NCI-H1436 treated with DMSO at 0.1 percent for 48 hours (cell line): ENCODE measurements at regions not wholly inside any gene's neighbourhood (a gene's known extent, or its start where the extent isn't known, plus 50 kb on each side); places are given as distances from the start of the nearest gene placed in this dataset.
"Not testable (repeated sequence)": the region's sequence is repeated elsewhere in the genome, so short reads cannot be mapped to it uniquely, and the experiment has no call there.

Experiments
- DNase-seq: peaks from one replicate; lab custom pipeline; 2025; lab: John Stamatoyannopoulos, UW

DNA sequence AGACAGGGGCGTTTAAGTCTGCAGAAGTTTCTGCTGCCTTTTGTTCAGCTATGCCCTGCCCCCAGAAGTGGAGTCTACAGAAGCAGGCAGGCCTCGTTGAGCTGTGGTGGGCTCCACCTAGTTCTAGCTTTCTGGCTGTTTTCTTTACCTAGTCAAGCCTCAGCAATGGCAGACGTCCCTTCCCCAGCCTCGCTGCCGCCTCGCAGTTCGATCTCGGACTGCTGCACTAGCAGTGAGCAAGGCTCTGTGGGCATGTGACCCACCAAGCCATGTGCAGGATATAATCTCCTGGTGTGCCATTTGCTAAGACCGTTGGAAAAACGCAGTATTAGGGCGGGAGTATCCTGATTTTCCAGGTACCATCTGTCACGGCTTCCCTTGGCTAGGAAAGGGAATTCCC, 742.7 kb upstream of the NRXN1 start:
- not testable (repeated sequence) for DNase-seq

DNA sequence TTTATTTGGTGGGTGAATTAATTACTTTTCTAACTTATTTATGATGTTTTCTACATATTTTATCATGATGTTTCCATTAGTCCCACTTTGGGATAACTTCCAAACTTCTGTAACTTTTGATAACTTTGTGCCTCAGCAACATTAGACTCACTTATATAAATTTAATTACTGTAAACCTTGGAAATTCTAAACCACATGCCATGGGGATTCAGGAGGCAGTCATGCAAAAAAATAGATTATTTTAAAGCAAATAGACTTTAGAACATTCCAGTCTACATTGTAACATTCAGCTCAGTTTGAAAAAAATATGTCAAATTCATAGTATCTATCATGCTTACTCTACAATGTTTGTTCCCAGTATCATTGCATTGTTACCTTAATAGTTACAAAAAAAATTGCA, 728.5 kb upstream of the NRXN1 start:
- no peak for DNase-seq

GRCh38 chr2:51758081-51758480, 726.1 kb upstream of the NRXN1 start:
- no peak for DNase-seq

GRCh38 chr2:51734115-51734514, 702.2 kb upstream of the NRXN1 start:
- DNase-seq = no peak

GRCh38 chr2:51723691-51724090, 691.8 kb upstream of the NRXN1 start:
- no peak for DNase-seq

GRCh38 chr2:51722311-51722710, 690.4 kb upstream of the NRXN1 start:
- no peak for DNase-seq

GRCh38 chr2:51720826-51721225, 688.9 kb upstream of the NRXN1 start:
- no peak for DNase-seq

- DNase-seq = no peak
These were observed 686.9 kb upstream of the NRXN1 start for GRCh38 chr2:51718881-51719280.

DNA sequence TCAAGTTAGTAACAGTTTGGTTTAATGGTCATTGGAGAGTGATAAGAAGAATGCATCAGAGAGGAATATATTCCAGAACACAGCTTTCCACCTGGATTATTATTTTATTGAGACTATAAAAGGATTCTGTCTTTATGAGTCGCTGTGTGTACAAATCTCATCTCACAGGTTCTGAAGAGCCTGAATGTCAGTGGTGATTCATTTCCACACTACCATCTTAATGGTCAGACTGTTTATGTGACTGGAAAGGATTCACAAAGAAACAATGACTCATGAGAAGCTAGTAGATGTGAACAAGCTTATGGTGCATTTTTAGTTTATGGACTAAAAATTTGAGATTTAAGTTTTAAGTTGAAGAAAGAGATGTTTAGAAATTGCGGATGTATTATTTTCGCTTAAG, 685.4 kb upstream of the NRXN1 start:
- no peak for DNase-seq

DNA sequence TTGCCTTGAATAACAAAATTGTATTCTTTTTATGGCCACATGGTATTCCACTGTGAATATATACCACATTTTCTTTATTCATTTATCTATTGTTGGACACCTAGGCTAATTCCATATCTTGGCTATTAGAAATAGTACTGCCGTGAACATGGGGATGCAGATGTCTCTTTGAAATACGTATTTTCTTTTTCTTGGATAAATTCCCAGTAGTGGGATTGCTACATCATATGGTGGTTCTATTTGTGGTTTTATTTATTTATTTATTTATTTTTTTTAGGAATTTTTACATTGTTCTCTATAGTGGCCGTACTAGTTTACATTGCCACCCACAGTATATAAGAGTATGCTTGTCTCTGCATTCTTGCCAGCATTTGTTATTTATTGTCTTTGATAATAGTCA, 679.8 kb upstream of the NRXN1 start:
- DNase-seq = no peak

DNA sequence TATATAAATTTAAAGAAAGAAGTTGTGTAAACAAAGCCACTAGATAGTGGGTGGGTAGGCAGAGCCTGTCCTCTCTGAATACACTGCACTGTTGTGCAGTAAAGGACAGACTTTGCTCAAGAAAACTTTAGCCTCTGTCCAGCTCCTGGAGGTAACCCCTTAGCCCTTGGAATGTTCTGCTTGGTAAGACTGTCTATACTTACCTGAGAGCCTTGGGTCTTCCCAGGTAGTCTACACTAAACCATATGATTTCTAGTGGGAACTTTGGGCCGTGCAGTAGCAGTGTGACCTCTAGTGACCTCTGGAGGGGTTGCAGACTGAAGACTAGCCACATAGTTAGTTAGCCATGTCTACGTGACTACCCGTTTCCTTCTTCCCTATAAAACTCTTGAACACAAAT, 678.3 kb upstream of the NRXN1 start:
- no peak for DNase-seq

GRCh38 chr2:51707625-51708024, 675.7 kb upstream of the NRXN1 start:
- no peak for DNase-seq

DNA sequence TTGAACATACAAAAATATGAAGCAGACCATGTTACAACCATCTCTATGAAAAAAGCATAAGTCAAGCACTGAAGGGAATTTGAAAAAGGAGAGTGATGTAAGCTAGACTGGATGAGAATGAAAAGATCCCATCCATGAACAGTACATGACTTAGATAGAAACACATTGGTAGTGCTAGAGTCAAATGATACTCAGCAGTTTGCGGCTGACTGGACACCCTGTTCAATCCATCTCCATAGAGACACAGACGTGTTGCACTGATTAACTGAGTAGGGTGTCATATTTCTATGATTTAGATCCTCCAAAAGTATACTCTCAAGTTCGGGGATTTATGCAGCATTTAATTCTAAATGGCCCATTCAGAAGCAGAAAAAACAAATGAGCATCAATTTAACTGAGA, 674.3 kb upstream of the NRXN1 start:
- peak; percentile 15 for DNase-seq

- DNase-seq = no peak
These were observed 673.5 kb upstream of the NRXN1 start for GRCh38 chr2:51705417-51705816.

DNA sequence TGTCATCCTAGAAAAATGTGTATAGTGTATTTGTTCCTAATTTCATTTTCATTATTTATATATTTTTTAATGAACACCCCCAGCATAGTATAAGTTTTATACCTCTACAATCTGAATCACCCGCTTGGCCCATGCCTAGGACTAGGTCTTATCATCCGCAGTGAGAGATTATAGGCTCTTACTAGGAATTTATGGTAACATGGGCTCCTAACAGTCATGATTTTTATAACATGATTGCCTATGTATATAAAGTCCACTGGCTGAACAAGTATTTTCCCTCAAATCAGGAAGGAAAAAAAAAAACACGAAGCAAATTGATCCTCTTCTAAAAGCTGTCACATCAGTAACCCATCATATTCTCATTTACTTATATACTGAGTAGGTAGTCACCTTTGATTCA, 666.1 kb upstream of the NRXN1 start:
- no peak for DNase-seq

DNA sequence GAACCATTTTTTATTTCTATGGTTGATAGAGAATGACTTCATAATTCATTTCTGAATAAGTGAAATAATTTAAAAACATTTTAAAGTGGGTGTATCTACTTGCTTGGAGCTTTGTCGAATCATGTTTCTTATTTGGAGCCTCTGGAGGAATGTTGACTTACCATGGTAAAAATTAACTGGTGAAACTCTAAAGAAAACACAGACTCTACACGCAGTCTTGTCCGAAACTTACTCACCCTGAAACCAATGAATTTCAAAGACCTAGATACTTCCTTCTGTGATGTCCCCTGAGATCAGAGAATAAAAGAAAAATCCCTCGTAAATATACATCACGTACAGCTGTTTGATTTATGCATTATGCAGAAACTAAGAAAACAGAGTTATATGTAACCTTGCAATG, 665.2 kb upstream of the NRXN1 start:
- DNase-seq = no peak

DNA sequence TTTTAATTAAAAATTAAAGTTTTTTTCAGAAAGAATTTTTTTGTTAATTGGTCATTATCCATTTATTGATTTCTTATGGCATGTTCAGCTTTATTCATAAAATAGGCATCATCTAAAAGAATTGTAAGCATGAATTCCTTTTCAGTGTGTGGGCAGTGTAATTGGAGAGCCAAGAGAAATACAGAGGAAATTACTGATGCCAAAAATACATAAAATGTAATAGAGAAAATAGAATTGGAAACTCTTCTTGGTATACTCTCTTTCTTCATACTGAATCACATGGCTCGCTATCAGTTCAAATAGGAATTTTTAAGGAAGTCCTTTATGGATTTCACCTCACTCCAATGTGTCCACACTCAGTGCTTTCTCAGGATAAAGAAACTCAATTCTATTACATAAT, 663.6 kb upstream of the NRXN1 start:
- no peak for DNase-seq

- DNase-seq = no peak
These were observed 661.7 kb upstream of the NRXN1 start for GRCh38 chr2:51693640-51694039.

DNA sequence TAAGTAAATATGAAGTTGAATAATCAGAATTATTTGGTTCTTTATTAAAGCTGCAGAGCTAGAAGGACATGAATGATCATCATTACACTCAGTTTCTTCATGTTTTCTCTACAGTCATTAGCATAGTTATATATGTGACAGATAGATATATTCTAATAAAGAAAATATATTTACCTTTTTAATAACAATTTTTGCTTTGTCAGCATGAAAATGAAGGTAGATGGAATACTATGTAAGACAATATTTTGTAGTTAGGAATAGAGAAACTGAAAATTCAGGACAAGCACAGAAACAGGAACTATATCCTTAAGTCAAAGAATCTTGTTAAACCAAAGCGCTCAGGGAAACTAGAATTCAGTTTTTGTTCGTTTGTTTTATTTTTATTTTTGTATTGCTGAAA, 649.9 kb upstream of the NRXN1 start:
- no peak for DNase-seq

DNA sequence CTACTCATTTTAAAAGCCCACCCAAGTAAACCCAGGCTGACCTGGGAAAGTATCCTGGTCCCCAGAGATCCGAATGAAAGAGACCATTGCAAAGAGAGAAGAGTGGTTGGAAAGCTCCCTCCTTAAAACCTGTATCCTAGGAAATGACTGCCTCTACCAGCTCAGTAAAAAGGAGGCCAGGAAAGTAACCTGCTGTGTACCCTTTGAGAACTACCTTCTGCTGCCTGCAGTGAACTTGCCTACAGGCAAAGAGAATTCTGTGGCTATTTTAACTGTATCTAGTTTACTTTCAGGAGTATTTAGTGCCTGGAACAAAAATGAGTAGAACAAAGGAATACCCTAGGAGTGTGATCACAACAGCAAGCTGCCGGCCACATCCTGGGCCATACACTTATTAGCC, 641.7 kb upstream of the NRXN1 start:
- DNase-seq = no peak

DNA sequence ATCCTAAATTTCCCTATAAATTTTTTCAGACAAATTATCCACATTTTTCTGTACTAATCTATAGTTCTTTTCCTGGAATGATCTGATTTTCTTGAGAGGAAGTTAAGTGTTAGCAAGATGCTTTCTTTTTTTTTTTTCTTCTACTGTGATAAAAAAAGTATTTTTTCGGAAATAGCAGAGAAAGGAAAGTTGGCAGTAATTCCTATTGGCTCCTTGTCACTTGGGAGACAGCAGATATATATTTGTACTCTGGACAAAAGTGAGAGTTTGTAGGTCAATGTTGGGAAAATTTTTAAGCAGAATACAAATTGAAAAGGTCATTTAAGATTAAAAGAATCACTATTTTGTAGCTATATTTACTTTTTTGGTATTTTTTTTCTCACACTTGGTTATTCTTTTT, 635.7 kb upstream of the NRXN1 start:
- no peak for DNase-seq

DNA sequence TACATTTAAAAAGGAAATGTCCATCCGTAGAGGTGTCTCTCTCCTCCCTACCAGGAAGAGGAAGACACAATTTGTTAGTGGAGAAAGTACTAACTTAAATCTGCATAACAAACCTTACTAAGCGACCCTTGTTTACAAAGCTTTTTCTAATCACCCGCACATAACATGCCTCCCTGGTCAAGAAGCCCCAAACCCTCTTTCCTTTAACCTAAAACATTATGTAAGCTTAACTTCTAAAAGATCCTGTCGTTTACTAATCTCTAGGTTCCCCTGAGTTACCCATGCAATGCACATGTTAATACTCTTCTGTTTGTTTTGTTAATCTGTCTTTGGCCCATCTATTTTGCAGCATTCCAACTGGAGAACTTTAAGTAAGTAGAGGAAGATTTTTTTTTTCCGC, 630.3 kb upstream of the NRXN1 start:
- no peak for DNase-seq

DNA sequence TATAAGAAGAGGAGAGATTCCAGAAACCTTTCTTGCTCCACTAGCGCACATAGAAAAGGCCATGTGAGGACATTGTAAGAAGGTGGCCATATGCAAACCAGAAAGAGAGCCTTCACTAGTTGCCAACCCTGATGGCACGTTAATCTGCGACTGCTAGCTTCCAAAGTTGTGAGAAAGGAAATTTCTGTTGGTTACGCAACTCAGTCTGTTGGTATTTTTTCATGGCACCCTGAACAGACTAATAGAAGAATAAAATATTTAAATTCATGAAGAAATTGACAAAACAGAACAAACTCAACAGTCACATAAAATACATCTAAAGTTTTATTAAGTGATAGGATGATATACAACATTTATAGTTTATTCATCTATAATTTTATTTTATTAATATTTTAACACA, 625.9 kb upstream of the NRXN1 start:
- DNase-seq = no peak

- DNase-seq = no peak
These were observed 618.8 kb upstream of the NRXN1 start for GRCh38 chr2:51650769-51651168.

DNA sequence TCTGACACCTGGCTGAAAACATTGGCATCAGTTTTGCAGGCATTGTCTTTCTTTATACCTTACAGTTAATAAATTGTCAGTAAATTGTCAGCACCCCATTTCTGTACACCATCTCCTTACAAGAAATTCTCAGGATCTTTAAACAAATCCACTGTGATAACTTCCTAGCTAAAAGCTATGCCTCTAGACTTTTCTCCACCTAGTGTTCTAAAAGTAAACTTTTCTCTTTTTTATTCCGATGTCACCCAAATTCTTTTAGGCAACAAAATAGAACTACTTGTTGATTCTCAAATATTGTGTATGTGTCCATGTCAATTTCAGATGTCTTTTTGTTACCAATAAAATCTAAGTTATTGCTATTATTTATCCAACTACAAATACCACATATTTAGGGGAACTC, 617.4 kb upstream of the NRXN1 start:
- DNase-seq = no peak
